HG02678 (cell line): ENCODE measurements at regions not wholly inside any gene's neighbourhood (a gene's known extent, or its start where the extent isn't known, plus 50 kb on each side); places are given as distances from the start of the nearest gene placed in this dataset.
"Not testable (repeated sequence)": the region's sequence is repeated elsewhere in the genome, so short reads cannot be mapped to it uniquely, and the experiment has no call there.

Experiments used
- ATAC-seq: cut with Tn5 transposase; IDR thresholded peaks from one replicate; pipeline ENCODE4 v1.9.1; 2021; ENCODE audit warnings: mild to moderate bottlenecking, moderate library complexity; ENCODE audit not compliant: unreplicated experiment

GRCh38 chr12:102344691-102345090 is 135.7 kb downstream of the IGF1 start:
- no peak for ATAC-seq

DNA sequence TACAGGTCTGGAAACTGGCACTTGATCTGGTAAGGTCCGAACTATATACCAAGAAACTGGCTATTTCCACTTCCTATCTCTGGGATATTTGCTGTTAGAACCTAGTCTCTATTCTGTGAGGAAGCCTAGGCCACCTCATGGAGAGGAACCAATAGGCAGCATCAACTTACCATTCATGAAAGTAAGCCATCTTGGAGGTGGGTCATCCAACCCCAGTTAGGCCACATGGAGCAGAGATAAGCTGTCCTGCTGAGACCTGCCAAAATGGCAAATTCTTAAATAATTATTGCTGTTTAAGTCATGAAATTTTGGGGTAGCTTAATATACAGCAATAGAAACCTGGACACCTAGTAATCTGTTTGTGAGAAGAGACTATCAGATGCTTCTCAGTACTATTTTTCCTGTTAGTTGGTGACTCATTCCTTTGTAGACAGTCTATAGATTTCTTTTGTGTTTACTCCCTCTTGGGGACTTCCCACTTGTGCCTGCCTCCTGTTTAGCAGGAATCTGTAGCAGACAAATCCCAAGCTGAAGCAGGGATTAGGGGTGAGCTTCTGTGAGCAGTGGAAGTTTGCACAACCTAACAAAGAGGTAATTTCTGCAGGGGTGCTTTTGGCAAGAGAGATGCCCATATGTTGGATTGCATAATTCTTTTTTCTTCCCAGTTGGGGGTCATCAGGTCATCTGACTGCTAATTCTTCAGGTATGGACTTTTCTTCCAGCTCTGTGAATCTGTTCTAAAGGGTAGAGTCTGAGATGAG is 136.8 kb downstream of the IGF1 start:
- ATAC-seq: no peak

GRCh38 chr12:102342281-102343006 is 137.9 kb downstream of the IGF1 start:
- ATAC-seq: no peak

- ATAC-seq: no peak
Observed at GRCh38 chr12:102334765-102335164, 137.1 kb upstream of the PMCH start.

DNA sequence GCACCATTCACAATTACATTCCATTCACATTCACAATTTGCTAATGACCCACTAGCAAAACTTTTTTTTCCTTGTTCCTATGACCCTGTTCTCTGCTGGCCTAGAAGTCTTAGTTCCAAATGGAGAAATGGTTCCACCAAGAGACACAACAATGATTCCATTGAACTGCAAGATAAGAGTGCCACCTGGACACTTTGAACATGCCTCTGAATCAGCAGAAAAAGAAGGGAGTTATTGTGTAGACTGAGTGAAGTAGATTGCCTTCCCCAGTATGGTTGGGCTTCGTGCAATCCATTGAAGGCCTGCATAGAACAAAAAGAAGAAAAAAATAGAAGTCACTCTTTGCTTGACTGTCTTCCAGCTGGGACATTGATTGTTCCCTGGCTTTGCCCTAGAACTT is 133.8 kb upstream of the PMCH start:
- no peak for ATAC-seq

- no peak for ATAC-seq
Observed at GRCh38 chr12:102329883-102330282, 132.2 kb upstream of the PMCH start.

GRCh38 chr12:102326982-102327381 is 129.3 kb upstream of the PMCH start:
- no peak for ATAC-seq

DNA sequence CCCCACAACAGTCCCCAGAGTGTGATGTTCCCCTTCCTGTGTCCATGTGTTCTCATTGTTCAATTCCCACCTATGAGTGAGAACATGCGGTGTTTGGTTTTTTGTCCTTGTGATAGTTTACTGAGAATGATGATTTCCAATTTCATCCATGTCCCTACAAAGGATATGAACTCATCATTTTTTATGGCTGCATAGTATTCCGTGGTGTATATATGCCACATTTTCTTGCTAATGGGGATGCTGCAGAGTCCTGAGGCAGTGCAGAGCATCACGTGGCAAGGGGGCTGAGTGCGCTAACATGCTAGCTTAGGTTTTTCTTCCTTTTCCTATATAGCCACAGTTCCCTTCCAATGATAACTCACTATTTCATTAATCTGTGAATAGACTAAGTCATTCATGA is 127.5 kb upstream of the PMCH start:
- ATAC-seq: not testable (repeated sequence)

GRCh38 chr12:102323799-102324198 is 126.2 kb upstream of the PMCH start:
- no peak for ATAC-seq

DNA sequence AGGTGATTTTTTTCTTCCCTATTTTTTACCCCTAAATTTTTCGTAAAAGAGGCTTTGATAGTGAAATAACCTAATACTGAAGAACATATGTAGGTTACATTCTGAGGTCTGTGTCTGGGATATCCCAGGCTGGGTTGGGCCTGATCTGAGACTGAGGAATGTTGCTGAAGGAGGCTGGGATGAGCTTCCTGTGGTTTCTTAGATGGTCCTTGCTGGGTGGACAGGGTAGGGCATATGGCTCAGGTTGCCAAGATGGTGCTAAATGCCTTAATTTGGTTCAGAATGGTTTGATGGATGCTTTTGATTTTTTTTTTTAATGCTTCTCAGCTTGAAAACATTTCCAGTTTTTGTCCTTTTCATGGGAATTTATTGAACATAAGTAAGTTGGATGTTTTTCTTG is 124.6 kb upstream of the PMCH start:
- ATAC-seq: no peak

DNA sequence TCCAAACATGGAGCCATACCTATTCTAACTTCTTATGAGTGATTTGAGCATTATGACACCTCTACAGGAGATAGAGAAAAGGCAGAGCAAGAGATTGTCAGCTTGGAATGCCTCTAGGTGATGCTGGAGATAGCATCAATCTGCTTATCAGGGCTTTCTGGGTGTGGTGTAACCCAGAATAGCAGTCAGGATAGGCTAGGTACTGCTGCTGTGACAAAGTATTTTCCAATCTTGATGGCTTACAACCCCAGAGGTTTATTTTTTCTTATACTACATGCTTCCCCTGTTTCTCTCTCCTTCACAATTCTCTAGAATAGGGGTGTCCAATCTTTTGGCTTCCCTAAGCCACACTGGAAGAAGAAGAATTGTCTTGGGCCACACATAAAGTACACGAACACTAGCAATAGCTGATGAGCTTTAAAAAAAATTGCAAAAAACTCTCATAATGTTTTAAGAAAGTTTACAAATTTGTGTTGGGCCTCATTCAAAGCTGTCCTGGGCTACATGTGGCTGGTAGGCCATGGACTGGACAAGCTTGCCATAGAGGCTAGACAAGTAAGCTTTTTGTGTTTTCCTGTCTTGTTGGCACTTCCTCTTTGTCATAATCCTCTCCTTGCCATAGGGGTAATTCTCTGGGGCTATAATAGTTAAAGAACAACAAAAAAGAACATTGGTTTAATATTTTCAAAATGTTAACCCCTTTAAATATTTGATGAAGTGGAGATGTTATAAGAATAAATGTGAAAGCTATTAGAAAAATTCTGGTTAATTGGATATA is 123.9 kb upstream of the PMCH start:
- ATAC-seq: no peak

- no peak for ATAC-seq
Observed at GRCh38 chr12:102317155-102317554, 119.5 kb upstream of the PMCH start.

GRCh38 chr12:102316723-102317122 is 119.1 kb upstream of the PMCH start:
- ATAC-seq: no peak

DNA sequence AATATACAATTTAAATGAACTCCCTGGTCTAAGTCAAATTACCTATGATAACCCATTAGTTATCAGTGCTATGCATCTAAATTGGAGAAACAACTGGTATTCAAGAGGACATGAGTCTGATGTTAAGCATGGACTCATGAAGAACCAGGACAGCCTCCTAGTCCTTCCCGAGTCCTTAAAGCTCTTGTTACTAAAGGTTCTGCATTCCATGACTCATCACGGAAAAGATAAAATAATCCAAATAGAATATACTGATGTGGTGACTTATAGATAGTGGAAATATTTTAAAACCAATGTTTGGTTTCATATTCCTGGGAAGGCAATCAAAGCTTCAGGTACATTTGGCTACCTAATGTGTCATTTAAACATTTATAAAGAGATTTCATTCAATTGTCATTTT is 117.2 kb upstream of the PMCH start:
- no peak for ATAC-seq

- ATAC-seq: not testable (repeated sequence)
Observed at GRCh38 chr12:102313116-102313971, 115.7 kb upstream of the PMCH start.

GRCh38 chr12:102305486-102305885 is 107.9 kb upstream of the PMCH start:
- ATAC-seq: no peak

- ATAC-seq: not testable (repeated sequence)
Observed at GRCh38 chr12:102304667-102305066, 107.0 kb upstream of the PMCH start.

DNA sequence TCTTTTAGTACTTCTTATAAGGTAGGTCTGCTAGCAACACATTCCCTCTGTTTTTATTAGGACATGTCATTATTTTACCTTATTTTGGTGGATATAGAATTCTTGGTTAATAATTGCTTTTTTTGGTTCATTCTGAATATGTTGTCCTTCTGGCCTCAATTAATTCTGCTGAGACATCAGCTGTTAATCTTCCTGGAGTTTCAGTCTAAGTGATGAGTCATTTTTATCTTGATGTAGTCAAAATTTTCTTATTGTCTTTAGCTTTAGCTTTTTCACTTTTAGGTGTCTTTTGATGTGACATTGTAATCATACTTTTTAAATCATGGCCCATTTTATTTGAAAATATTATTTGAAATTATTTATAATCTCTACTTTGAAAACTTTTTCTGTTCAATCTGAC is 104.9 kb upstream of the PMCH start:
- ATAC-seq: no peak

DNA sequence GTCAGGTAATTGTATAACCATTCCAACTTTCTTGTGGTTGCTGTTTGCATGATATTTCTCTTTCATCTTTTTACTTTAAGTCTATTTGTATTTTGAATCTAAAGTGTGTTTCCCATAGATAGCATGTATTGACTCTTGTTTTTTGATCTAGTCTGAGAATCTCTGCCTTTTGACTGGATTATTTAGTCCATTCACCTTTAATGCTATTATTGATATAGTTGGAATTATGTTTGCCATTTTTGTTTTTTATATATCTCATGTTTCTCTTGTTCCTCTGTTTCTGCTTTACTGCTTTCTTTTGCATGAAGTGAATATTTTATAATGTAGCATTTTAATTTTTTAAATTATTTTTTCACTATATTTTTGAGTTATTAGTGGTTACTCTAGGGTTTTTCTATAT is 103.9 kb upstream of the PMCH start:
- no peak for ATAC-seq

DNA sequence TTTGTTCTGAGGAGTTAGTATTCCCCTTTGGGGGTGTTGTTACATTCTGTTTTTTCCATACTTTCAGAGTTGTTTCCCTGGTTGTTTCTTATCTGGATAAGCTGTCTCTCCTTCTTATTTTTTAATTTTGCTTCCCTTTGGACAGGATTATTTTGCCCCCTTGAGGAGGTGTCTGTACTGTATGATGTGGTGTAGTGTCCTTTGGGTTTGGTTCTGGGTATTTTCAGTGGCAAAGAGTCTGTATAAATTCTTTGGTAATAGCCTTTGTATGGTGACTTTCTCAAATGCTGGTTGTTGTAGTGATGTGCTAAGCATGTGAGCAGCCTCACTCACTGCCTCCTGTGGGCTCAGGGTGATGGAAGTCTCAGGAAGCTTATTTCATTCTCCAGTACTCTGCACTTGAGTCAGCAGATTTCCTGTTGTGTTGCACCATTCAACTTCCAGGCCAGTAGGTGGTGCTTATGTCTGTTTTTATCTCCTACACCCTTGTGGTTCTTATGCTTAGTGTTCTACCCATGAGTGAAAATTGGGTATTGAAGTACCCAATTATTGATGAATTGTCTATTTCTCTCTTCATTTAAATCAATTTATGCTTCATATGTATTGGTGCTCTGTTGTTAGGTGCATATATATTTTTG is 103.3 kb upstream of the PMCH start:
- ATAC-seq: peak; percentile 78
